ENCODE measurements at regions not wholly inside any gene's neighbourhood (a gene's known extent, or its start where the extent isn't known, plus 50 kb on each side); places are given as distances from the start of the nearest gene placed in this dataset.

- WGBS (ENCODE audit: insufficient coverage, insufficient replicate concordance, low lambda C conversion rate, missing lambda C conversion rate) = 14% methylated on average over 3 of the region's 3 CpGs
- no peak overlapping the region; the same call in 1 of the 2 replicates for H3K27ac ChIP-seq (ENCODE audit: control insufficient read depth, insufficient read depth)
- no peaks in the 10 kb centered on the region for H3K79me2 ChIP-seq (ENCODE audit: control insufficient read depth, insufficient read depth, low read length)
- FAIRE-seq = peak; percentile 81
- in situ Hi-C loops (cut with MboI) = no loop called here
- H3K4me1 ChIP-seq (ENCODE audit: control insufficient read depth, insufficient read depth, low read length) = peaks cover 10% of the 10 kb centered on the region
- H4K20me1 ChIP-seq (ENCODE audit: control insufficient read depth, insufficient read depth) = no peaks in the 10 kb centered on the region
- DNase-seq (ENCODE audit: low read depth, low spot score) = peak; percentile 83
- POLR2A ChIA-PET = interaction anchor here (0.7 kb wide), 1 partner anchor 28 kb away, joined by 3 read pairs; no protein-coding TSS in a partner anchor
- H3K9me3 ChIP-seq (replicated peaks; ENCODE audit: control insufficient read depth, insufficient read depth, low read length) = no peaks in the 10 kb centered on the region
- RAD21 ChIA-PET (ENCODE audit: unreplicated experiment) = interaction anchor here (0.6 to 1.7 kb wide), 11 partner anchors 21 to 897 kb away, joined by 3 to 12 read pairs (median 3); no protein-coding TSS in a partner anchor
- SMC1A ChIA-PET (ENCODE audit: uncharacterized antibody, unreplicated experiment) = interaction anchor here (0.7 to 1.7 kb wide), 14 partner anchors 8 to 179 kb away, joined by 3 to 7 read pairs (median 4); partner anchors contain the start of gene NAV3
- intact Hi-C loops (cut with micrococcal nuclease; ENCODE audit: unreplicated experiment) = loop anchor here (2.0 to 5.0 kb wide), 2 partner anchors 101 to 251 kb away; no protein-coding TSS in a partner anchor
- H3K27me3 ChIP-seq (replicated peaks in 1 of 2; ENCODE audit: control insufficient read depth in 2 of 2, insufficient read depth in 2 of 2, low read length in 1 of 2) = no peaks in the 10 kb centered on the region
- no peak overlapping the region for H3K4me3 ChIP-seq
- no peak overlapping the region for H3K9ac ChIP-seq (ENCODE audit: control insufficient read depth, insufficient read depth, low read length)
- no TSS peak for BruUV-seq (replicated peaks)
- ATAC-seq = peak; percentile 96
- H3K4me2 ChIP-seq (ENCODE audit: control insufficient read depth, insufficient read depth) = no peak overlapping the region
- CTCF ChIA-PET = interaction anchor here (0.6 to 1.8 kb wide), 6 partner anchors 9 to 207 kb away, joined by 3 to 23 read pairs (median 3); partner anchors contain the start of gene NAV3
- no peaks in the 10 kb centered on the region for H3K36me3 ChIP-seq (ENCODE audit: control insufficient read depth in 2 of 2, insufficient read depth in 2 of 2, low read length in 1 of 2)
- H2AFZ ChIP-seq (ENCODE audit: control insufficient read depth, low read depth, low read length) = no peak overlapping the region
- TF ChIP-seq NFIC (IDR thresholded peaks at IDR 0.05; ENCODE audit: low read depth, low read length) (peak; percentile 42; the same call in 1 of the 2 replicates), MLLT1 (IDR thresholded peaks at IDR 0.05) (no peak), TCF12 (IDR thresholded peaks at IDR 0.05; ENCODE audit: low read depth, low read length) (peak; percentile 87), EP300 (IDR thresholded peaks at IDR 0.05; ENCODE audit: borderline replicate concordance in 1 of 2, control insufficient read depth in 1 of 2, low read depth in 2 of 2, low read length in 2 of 2) (peak; percentile 65 to 87; a peak in 3 of 4 replicates), FOS (IDR thresholded peaks at IDR 0.05; ENCODE audit: borderline replicate concordance, extremely low read depth, insufficient read length) (no peak), ATF7 (IDR thresholded peaks at IDR 0.05; ENCODE audit: low read depth) (peak; percentile 63), IKZF2 (IDR thresholded peaks at IDR 0.05) (0 out of 4 replicates have a peak, but pooled peaks of 1 of the 2 experiments have one; percentile 27), ATF2 (IDR thresholded peaks at IDR 0.05; ENCODE audit: low read length) (0 out of 2 replicates have a peak, but pooled peaks have one; percentile 30), BMI1 (IDR thresholded peaks at IDR 0.05; ENCODE audit: borderline replicate concordance) (0 out of 2 replicates have a peak, but pooled peaks have one; percentile 61), ELK1 (IDR thresholded peaks at IDR 0.05; ENCODE audit: low read depth, low read length) (no peak), ZBTB11 (CRISPR knock-in tag; IDR thresholded peaks at IDR 0.05) (no peak), SUPT20H (IDR thresholded peaks at IDR 0.05; ENCODE audit: borderline replicate concordance, control insufficient read depth, low read depth, low read length) (no peak), SKIL (IDR thresholded peaks at IDR 0.05; ENCODE audit: low read depth, poor library complexity, severe bottlenecking) (peak; percentile 55)
Measured at GRCh38 chr12:77746096-77746495, 84.6 kb upstream of the NAV3 start.

Measured in GM12878 (cell line).